Osteoblast (primary cell): ENCODE measurements at regions not wholly inside any gene's neighbourhood (a gene's known extent, or its start where the extent isn't known, plus 50 kb on each side); places are given as distances from the start of the nearest gene placed in this dataset.

Experiments used
- DNase-seq: peaks from one replicate; pipeline ENCODE4 v3.0.0; 2011; ENCODE audit warnings: low spot score, mixed read lengths; ENCODE audit not compliant: insufficient read length; ENCODE audit errors: missing footprints
- H2AFZ ChIP-seq: 2 replicates; pipeline ENCODE4 v1.6.0; 2011; ENCODE audit warnings: mild to moderate bottlenecking, low read length
- H3K27ac ChIP-seq: 2 replicates; pipeline ENCODE4 v1.5.1; 2011; ENCODE audit warnings: mild to moderate bottlenecking, low read depth, low read length, moderate library complexity
- H3K27me3 ChIP-seq: 2 replicates; pipeline ENCODE4 v1.6.0; 2012; ENCODE audit warnings: mild to moderate bottlenecking, control low read depth, inconsistent platforms, low read length, moderate library complexity; ENCODE audit not compliant: insufficient read depth
- H3K36me3 ChIP-seq: 2 replicates; pipeline ENCODE4 v1.5.1; 2011; ENCODE audit warnings: mild to moderate bottlenecking, low read length, control low read depth, moderate library complexity; ENCODE audit not compliant: insufficient read depth
- H3K4me1 ChIP-seq: 2 replicates; pipeline ENCODE4 v1.5.1; 2011; ENCODE audit warnings: mild to moderate bottlenecking, low read length, control low read depth, moderate library complexity; ENCODE audit not compliant: insufficient read depth
- H3K4me2 ChIP-seq: 2 replicates; pipeline ENCODE4 v1.6.0; 2011; ENCODE audit warnings: mild to moderate bottlenecking, low read length; ENCODE audit not compliant: insufficient read depth
- H3K4me3 ChIP-seq: fragments of 200-600 bp; sonication (generic); 3 replicates; pipeline ENCODE4 v1.5.1; 2012; ENCODE audit warnings: mild to moderate bottlenecking, low read length, inconsistent platforms; ENCODE audit not compliant: insufficient read depth
- H3K79me2 ChIP-seq: 2 replicates; pipeline ENCODE4 v1.6.0; 2012; ENCODE audit warnings: mild to moderate bottlenecking, low read length, control low read depth, inconsistent platforms; ENCODE audit not compliant: insufficient read depth
- H3K9me3 ChIP-seq: 2 replicates; pipeline ENCODE4 v1.5.1; 2011; ENCODE audit warnings: low read depth, low read length, control low read depth
- H4K20me1 ChIP-seq: 2 replicates; pipeline ENCODE4 v1.6.0; 2012; ENCODE audit warnings: mild to moderate bottlenecking, low read length, control low read depth; ENCODE audit not compliant: insufficient read depth
- TF ChIP-seq, protein P1 (sequence below): IDR thresholded peaks from 2 replicates; pipeline ENCODE4 v1.5.1; 2011; ENCODE audit warnings: mild to moderate bottlenecking, low read depth, low read length, moderate library complexity; ENCODE audit errors: extremely low read depth

DNA sequence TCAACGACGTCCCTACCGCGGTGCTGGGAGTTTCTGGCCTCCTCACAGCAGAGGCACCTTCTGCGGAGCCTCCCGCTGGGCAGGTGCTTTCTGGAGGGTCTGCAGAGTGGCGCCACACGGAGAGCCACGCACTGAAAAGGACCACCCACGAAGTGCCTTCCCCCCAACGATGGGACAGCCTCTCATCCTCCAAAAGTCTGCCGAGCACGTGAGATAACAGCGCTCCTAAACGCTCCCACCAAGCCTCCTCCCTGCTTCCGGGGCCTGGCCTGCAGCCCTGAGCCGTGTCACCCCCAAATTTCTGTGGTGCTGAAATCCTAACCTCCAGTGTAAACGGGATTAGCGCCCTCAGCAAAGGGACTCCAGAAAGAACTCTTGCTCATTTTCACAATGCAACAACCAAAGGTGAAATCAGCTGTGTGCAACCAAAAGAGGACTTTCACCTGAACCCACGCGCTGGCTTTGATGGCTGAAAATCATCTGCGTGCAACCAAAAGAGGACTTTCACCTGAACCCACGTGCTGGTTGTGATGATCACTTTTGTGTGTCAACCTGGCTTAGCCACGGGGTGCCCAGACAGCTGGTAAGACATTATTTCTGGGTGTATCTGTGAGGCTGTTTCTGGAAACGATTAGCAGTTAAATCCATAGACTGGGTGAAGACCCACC, 924.6 kb downstream of the BRD1 start:
- Histone ChIP-seq H3K27me3 (no peaks in the 10 kb centered on the region), H3K4me1 (no peaks in the 10 kb centered on the region), H3K4me2 (no peak overlapping the region), H3K36me3 (no peaks in the 10 kb centered on the region), H3K27ac (no peak overlapping the region), H3K79me2 (no peaks in the 10 kb centered on the region), H2AFZ (no peak overlapping the region), H3K9me3 (no peaks in the 10 kb centered on the region), H3K4me3 (no peak overlapping the region), H4K20me1 (no peaks in the 10 kb centered on the region)
- TF ChIP-seq, protein P1, sequence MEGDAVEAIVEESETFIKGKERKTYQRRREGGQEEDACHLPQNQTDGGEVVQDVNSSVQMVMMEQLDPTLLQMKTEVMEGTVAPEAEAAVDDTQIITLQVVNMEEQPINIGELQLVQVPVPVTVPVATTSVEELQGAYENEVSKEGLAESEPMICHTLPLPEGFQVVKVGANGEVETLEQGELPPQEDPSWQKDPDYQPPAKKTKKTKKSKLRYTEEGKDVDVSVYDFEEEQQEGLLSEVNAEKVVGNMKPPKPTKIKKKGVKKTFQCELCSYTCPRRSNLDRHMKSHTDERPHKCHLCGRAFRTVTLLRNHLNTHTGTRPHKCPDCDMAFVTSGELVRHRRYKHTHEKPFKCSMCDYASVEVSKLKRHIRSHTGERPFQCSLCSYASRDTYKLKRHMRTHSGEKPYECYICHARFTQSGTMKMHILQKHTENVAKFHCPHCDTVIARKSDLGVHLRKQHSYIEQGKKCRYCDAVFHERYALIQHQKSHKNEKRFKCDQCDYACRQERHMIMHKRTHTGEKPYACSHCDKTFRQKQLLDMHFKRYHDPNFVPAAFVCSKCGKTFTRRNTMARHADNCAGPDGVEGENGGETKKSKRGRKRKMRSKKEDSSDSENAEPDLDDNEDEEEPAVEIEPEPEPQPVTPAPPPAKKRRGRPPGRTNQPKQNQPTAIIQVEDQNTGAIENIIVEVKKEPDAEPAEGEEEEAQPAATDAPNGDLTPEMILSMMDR: no peak
- DNase-seq: peak; percentile 15

DNA sequence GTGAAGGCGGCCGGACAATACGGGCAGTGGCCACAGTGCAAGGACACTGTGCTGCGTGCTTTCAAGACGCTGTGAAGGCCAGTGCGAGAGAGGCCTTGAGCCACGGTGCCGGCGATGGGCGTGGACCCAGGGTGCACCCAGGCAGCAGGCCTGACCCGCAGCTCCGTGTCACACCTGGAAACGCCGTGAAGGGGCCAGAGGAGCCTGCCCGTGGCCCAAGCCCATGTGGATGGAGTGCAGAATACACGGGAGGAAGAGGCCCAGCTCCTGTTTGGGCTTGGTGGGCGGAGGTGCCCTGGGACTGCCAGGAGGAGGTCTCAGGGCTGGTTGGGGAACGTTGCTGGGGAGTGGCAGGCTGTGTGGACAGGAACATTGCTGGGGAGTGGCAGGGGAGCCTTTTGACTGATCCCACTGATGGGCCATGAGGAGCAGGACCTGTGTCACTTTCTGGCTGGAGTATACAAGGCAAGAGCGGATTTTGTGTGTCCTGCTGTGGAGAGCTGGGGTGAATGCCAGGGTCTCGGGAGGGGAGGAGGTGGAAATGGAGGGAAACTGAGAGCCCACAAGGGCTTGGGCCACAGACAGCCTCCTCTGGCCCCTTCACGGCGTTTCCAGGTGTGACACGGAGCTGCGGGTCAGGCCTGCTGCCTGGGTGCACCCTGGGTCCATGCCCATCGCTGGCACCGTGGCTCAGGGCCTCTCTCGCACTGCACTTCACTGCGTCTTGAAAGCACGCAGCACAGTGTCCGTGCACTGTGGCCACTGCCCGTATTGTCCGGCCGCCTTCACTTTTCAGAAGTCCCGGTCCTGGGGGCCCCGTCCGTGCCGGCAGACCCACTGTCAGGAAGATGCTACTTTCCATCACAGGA, 925.4 kb downstream of the BRD1 start:
- Histone ChIP-seq H3K4me3 (no peak overlapping the region), H3K27ac (no peak overlapping the region), H4K20me1 (no peaks in the 10 kb centered on the region), H3K9me3 (no peaks in the 10 kb centered on the region), H3K4me2 (no peak overlapping the region), H3K4me1 (no peaks in the 10 kb centered on the region), H3K79me2 (no peaks in the 10 kb centered on the region), H3K27me3 (no peaks in the 10 kb centered on the region), H2AFZ (no peak overlapping the region), H3K36me3 (no peaks in the 10 kb centered on the region)
- DNase-seq: peak; percentile 68
- TF ChIP-seq, protein P1: no peak

DNA sequence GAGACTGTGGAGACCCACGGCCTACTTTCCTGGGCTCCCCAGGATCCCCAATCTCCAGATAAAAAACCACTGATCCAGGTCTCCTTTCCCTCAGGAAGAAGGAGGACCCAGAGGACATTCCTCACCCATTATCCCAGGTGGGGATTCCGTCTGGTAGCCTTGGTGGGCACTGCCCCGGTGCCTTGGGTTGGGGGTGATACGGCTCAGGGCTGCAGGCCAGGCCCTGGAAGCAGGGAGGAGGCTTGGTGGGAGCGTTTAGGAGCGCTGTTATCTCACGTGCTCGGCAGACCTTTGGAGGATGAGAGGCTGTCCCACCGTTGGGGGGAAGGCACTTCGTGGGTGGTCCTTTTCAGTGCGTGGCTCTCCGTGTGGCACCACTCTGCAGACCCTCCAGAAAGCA, 926.3 kb downstream of the BRD1 start:
- no peaks in the 10 kb centered on the region for H3K27me3 ChIP-seq
- peak; percentile 6 for DNase-seq
- no peaks in the 10 kb centered on the region for H3K9me3 ChIP-seq
- H3K4me2 ChIP-seq: no peak overlapping the region
- no peaks in the 10 kb centered on the region for H3K79me2 ChIP-seq
- H3K4me1 ChIP-seq: no peaks in the 10 kb centered on the region
- H3K27ac ChIP-seq: no peak overlapping the region
- H4K20me1 ChIP-seq: no peaks in the 10 kb centered on the region
- TF ChIP-seq, protein P1: no peak
- no peaks in the 10 kb centered on the region for H3K36me3 ChIP-seq
- no peak overlapping the region for H2AFZ ChIP-seq
- no peak overlapping the region for H3K4me3 ChIP-seq

DNA sequence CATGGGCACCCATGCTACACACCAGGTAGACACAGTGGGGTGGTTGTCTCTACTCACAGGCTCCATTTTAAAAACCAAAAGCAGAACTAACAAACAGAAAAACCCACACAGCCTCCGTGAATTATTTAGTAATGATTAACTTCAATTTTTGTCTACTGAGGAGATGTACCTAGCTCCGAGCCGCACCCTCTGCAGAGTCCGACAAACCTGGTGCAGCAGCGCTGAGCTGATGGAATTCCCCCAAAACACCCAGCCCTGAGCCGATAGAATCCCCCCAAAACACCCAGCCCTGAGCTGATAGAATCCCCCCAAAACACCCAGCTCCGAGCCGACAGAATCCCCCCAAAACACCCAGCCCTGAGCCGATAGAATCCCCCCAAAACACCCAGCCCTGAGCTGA, 927.0 kb downstream of the BRD1 start:
- H3K9me3 ChIP-seq: no peaks in the 10 kb centered on the region
- no peaks in the 10 kb centered on the region for H3K36me3 ChIP-seq
- TF ChIP-seq, protein P1: no peak
- no peak overlapping the region for H3K4me3 ChIP-seq
- H3K4me1 ChIP-seq: no peaks in the 10 kb centered on the region
- peak; percentile 6 for DNase-seq
- no peaks in the 10 kb centered on the region for H4K20me1 ChIP-seq
- H3K27me3 ChIP-seq: no peaks in the 10 kb centered on the region
- H3K4me2 ChIP-seq: no peak overlapping the region
- H3K79me2 ChIP-seq: no peaks in the 10 kb centered on the region
- no peak overlapping the region for H2AFZ ChIP-seq
- H3K27ac ChIP-seq: no peak overlapping the region
